Mesenchymal stem cell (in vitro differentiated cells and primary cell): ENCODE measurements at regions not wholly inside any gene's neighbourhood (a gene's known extent, or its start where the extent isn't known, plus 50 kb on each side); places are given as distances from the start of the nearest gene placed in this dataset.

ENCODE experiments used
- DNase-seq: peaks from one replicate; pipeline ENCODE4 v3.0.0-alpha.2; 2013
- H2AFZ ChIP-seq: one replicate; pipeline ENCODE4 v1.6.1; 2013; ENCODE audit warnings: low read depth, mild to moderate bottlenecking, control low read depth, inconsistent platforms, low read length, moderate library complexity
- H2AK5ac ChIP-seq: 2 replicates; pipeline ENCODE4 v1.6.1; 2013; ENCODE audit warnings: low read length, moderate library complexity, mild to moderate bottlenecking, inconsistent platforms; ENCODE audit not compliant: severe bottlenecking
- H2BK120ac ChIP-seq: one replicate; pipeline ENCODE4 v1.6.1; 2013; ENCODE audit warnings: low read depth, mild to moderate bottlenecking, inconsistent platforms, low read length, moderate library complexity
- H2BK12ac ChIP-seq, 2 experiments: one replicate each; pipeline ENCODE4 v1.6.1; 2013; ENCODE audit warnings: inconsistent platforms in 2 of 2, low read length in 2 of 2, mild to moderate bottlenecking in 2 of 2, moderate library complexity in 2 of 2, control low read depth in 1 of 2
- H2BK15ac ChIP-seq: one replicate; pipeline ENCODE4 v1.6.1; 2013; ENCODE audit warnings: mild to moderate bottlenecking, low read depth, inconsistent platforms; ENCODE audit not compliant: poor library complexity, severe bottlenecking
- H2BK5ac ChIP-seq: 2 replicates; pipeline ENCODE4 v1.6.1; 2013; ENCODE audit warnings: low read depth, mild to moderate bottlenecking, low read length, control low read depth, inconsistent platforms; ENCODE audit not compliant: poor library complexity, severe bottlenecking
- H3K14ac ChIP-seq, 2 experiments: one replicate each; pipeline ENCODE4 v1.6.1; 2013; ENCODE audit warnings: inconsistent platforms in 2 of 2, low read length in 2 of 2, control low read depth in 1 of 2, mild to moderate bottlenecking in 1 of 2, moderate library complexity in 1 of 2
- H3K18ac ChIP-seq, 2 experiments: one replicate each; pipeline ENCODE4 v1.6.1; 2013; ENCODE audit warnings: inconsistent platforms in 2 of 2, low read length in 2 of 2, control low read depth in 1 of 2, low read depth in 1 of 2, mild to moderate bottlenecking in 1 of 2
- H3K23ac ChIP-seq, 2 experiments: one replicate each; pipeline ENCODE4 v1.6.1; 2013; ENCODE audit warnings: inconsistent platforms in 2 of 2, low read length in 2 of 2, mild to moderate bottlenecking in 2 of 2, moderate library complexity in 2 of 2, control low read depth in 1 of 2
- H3K27ac ChIP-seq: 2 replicates; pipeline ENCODE4 v1.5.1; 2013; ENCODE audit warnings: mild to moderate bottlenecking, moderate library complexity, low read length, control low read depth, inconsistent platforms; ENCODE audit not compliant: poor library complexity, severe bottlenecking
- H3K27me3 ChIP-seq, 2 experiments: 2 replicates each; pipeline versions ENCODE4 v1.6.1 to v1.7.0; 2013; ENCODE audit warnings: low read length in 2 of 2, mild to moderate bottlenecking in 2 of 2, moderate library complexity in 2 of 2, control low read depth in 1 of 2, inconsistent platforms in 1 of 2; ENCODE audit not compliant: control insufficient read depth in 1 of 2, insufficient read depth in 1 of 2
- H3K36me3 ChIP-seq, 2 experiments: 2 replicates each; pipeline versions ENCODE4 v1.6.1 to v1.7.0; 2013; ENCODE audit warnings: low read length in 2 of 2, control low read depth in 1 of 2, inconsistent platforms in 1 of 2, low read depth in 1 of 2, mild to moderate bottlenecking in 1 of 2; ENCODE audit not compliant: insufficient read depth in 2 of 2, control insufficient read depth in 1 of 2
- H3K4ac ChIP-seq, 2 experiments: one replicate each; pipeline ENCODE4 v1.6.1; 2013; ENCODE audit warnings: inconsistent platforms in 2 of 2, low read length in 2 of 2, mild to moderate bottlenecking in 2 of 2, moderate library complexity in 2 of 2, control low read depth in 1 of 2, low read depth in 1 of 2
- H3K4me1 ChIP-seq: 2 replicates; pipeline ENCODE4 v1.6.1; 2013; ENCODE audit warnings: low read depth, low read length, control low read depth; ENCODE audit not compliant: control insufficient read depth, insufficient read depth
- H3K4me2 ChIP-seq: 2 replicates; pipeline ENCODE4 v1.6.1; 2013; ENCODE audit warnings: low read length, mild to moderate bottlenecking, inconsistent platforms; ENCODE audit not compliant: poor library complexity, severe bottlenecking
- H3K4me3 ChIP-seq, 2 experiments: 2 replicates each; pipeline versions ENCODE4 v1.5.1 to v1.7.0; 2013; ENCODE audit warnings: low read length in 2 of 2, mild to moderate bottlenecking in 2 of 2, control low read depth in 1 of 2, low read depth in 1 of 2; ENCODE audit not compliant: insufficient read depth in 1 of 2
- H3K79me1 ChIP-seq: replicated peaks from 2 replicates; pipeline ENCODE4 v1.6.1; 2013; ENCODE audit warnings: mild to moderate bottlenecking, control low read depth, low read length, inconsistent platforms; ENCODE audit not compliant: poor library complexity, severe bottlenecking
- H3K9ac ChIP-seq: 2 replicates; pipeline ENCODE4 v1.7.0; 2013; ENCODE audit warnings: mild to moderate bottlenecking, low read length, moderate library complexity
- H3K9me3 ChIP-seq: 2 replicates; pipeline ENCODE4 v1.7.0; 2013; ENCODE audit warnings: mild to moderate bottlenecking, low read length; ENCODE audit not compliant: control insufficient read depth
- H4K8ac ChIP-seq: one replicate; pipeline ENCODE4 v1.6.1; 2013; ENCODE audit warnings: inconsistent platforms, mild to moderate bottlenecking, low read length, moderate library complexity
- H4K91ac ChIP-seq: one replicate; pipeline ENCODE4 v1.6.1; 2013; ENCODE audit warnings: mild to moderate bottlenecking, low read length, inconsistent platforms
- WGBS: methylation state at CpG from one replicate; pipeline ENCODE4 v1.1.7; 2013; ENCODE audit warnings: mixed read lengths; 5-methylcytosine and 5-hydroxymethylcytosine counted together

DNA sequence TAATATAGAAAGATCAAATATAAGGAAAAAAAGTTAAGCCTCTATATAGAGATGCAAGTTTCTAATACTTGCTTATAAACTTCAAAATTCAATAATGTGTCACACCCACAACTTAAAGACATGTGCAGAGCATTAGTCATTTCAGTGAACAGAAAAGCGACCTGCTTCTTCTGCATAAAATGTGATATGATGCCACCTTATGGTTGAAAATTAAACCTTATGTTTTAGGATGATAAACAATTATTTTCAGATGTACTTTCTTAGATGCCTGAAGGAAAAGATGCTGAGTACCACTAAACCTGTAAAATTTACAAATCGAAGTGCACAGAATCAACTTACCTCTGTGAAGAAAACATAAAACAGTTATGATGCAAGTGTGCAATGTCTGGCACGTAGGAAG lies 96.0 kb downstream of the MTERF1 start:
- Histone ChIP-seq H3K18ac (no peak overlapping the region), H3K9me3 (no peaks in the 10 kb centered on the region), H2BK15ac (no peak overlapping the region), H3K9ac (peak overlapping the region; percentile 20), H3K4me3 (no peak overlapping the region), H2AFZ (no peak overlapping the region), H3K4me1 (no peaks in the 10 kb centered on the region), H2BK5ac (no peak overlapping the region), H3K27ac (no peak overlapping the region), H3K14ac (no peak overlapping the region), H4K91ac (no peak overlapping the region), H3K36me3 (no peaks in the 10 kb centered on the region), H3K79me1 (no peaks in the 10 kb centered on the region), H2AK5ac (no peak overlapping the region), H3K4ac (no peak overlapping the region), H4K8ac (no peak overlapping the region), H3K4me2 (no peak overlapping the region), H2BK120ac (no peak overlapping the region), H2BK12ac (no peak overlapping the region), H3K27me3 (no peaks in the 10 kb centered on the region), H3K23ac (no peak overlapping the region)
- DNase-seq: peak; percentile 21
- WGBS: 83% methylated on average over 1 of the region's 3 CpGs

DNA sequence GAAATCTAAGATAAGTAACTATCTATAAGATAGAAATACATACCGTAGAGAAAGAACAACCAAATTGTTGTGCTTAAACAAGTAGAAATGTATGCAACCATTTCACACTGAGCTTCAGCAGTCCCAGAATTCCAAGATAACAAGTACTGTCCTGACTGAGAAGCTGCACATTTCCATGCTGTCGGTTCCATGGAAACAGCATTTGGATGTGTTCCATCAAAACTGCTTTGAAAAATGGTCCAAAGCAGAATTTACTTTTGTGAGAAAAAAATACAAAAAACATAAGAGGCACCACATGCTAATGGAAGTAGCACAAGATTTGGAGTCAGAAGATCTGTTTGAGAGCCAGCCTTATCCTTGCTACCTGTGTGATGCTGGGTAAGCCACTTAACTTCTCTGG lies 92.6 kb downstream of the MTERF1 start:
- no peak overlapping the region for H3K9ac ChIP-seq
- H3K9me3 ChIP-seq: no peaks in the 10 kb centered on the region
- no peaks in the 10 kb centered on the region for H3K36me3 ChIP-seq
- no peak overlapping the region for H3K18ac ChIP-seq
- H3K4me3 ChIP-seq: no peak overlapping the region
- H3K79me1 ChIP-seq: no peaks in the 10 kb centered on the region
- H3K23ac ChIP-seq: no peak overlapping the region
- no peak overlapping the region for H2BK12ac ChIP-seq
- H3K27me3 ChIP-seq: no peaks in the 10 kb centered on the region
- no peak overlapping the region for H4K8ac ChIP-seq
- DNase-seq: no peak
- no peak overlapping the region for H2BK120ac ChIP-seq
- no peak overlapping the region for H4K91ac ChIP-seq
- no peak overlapping the region for H2BK5ac ChIP-seq
- H2AFZ ChIP-seq: no peak overlapping the region
- H3K4me2 ChIP-seq: no peak overlapping the region
- no peak overlapping the region for H2AK5ac ChIP-seq
- no peaks in the 10 kb centered on the region for H3K4me1 ChIP-seq
- no peak overlapping the region for H2BK15ac ChIP-seq
- no peak overlapping the region for H3K4ac ChIP-seq
- H3K14ac ChIP-seq: no peak overlapping the region
- 79% methylated on average over 2 of the region's 2 CpGs for WGBS
- H3K27ac ChIP-seq: no peak overlapping the region

GRCh38 chr7:91789086-91789485 lies 91.4 kb downstream of the MTERF1 start:
- Histone ChIP-seq H2AFZ (no peak overlapping the region), H4K8ac (no peak overlapping the region), H2AK5ac (no peak overlapping the region), H3K79me1 (no peaks in the 10 kb centered on the region), H3K9me3 (no peaks in the 10 kb centered on the region), H2BK120ac (no peak overlapping the region), H4K91ac (no peak overlapping the region), H3K14ac (no peak overlapping the region), H3K23ac (no peak overlapping the region), H3K4me3 (no peak overlapping the region), H2BK15ac (no peak overlapping the region), H3K27me3 (no peaks in the 10 kb centered on the region), H3K4ac (no peak overlapping the region), H3K4me2 (no peak overlapping the region), H3K18ac (no peak overlapping the region), H3K4me1 (no peaks in the 10 kb centered on the region), H3K36me3 (no peaks in the 10 kb centered on the region), H3K9ac (no peak overlapping the region), H2BK12ac (no peak overlapping the region), H2BK5ac (no peak overlapping the region), H3K27ac (no peak overlapping the region)
- DNase-seq: no peak
- no CpG with 5 or more reads among the region's 2 CpGs for WGBS

GRCh38 chr7:91789558-91789957 lies 90.9 kb downstream of the MTERF1 start:
- no peak overlapping the region for H2AK5ac ChIP-seq
- no peak overlapping the region for H4K8ac ChIP-seq
- H3K4me2 ChIP-seq: no peak overlapping the region
- no peak overlapping the region for H3K4me3 ChIP-seq
- no peak overlapping the region for H3K23ac ChIP-seq
- H3K9me3 ChIP-seq: no peaks in the 10 kb centered on the region
- H3K27ac ChIP-seq: no peak overlapping the region
- H3K4me1 ChIP-seq: no peaks in the 10 kb centered on the region
- H3K4ac ChIP-seq: no peak overlapping the region
- no CpG with 5 or more reads among the region's 1 CpG for WGBS
- H2AFZ ChIP-seq: no peak overlapping the region
- no peak overlapping the region for H2BK5ac ChIP-seq
- no peak overlapping the region for H2BK120ac ChIP-seq
- no peaks in the 10 kb centered on the region for H3K79me1 ChIP-seq
- no peaks in the 10 kb centered on the region for H3K27me3 ChIP-seq
- H3K18ac ChIP-seq: no peak overlapping the region
- no peak overlapping the region for H3K9ac ChIP-seq
- no peaks in the 10 kb centered on the region for H3K36me3 ChIP-seq
- no peak for DNase-seq
- no peak overlapping the region for H4K91ac ChIP-seq
- no peak overlapping the region for H2BK15ac ChIP-seq
- no peak overlapping the region for H3K14ac ChIP-seq
- no peak overlapping the region for H2BK12ac ChIP-seq
